ENCODE measurements at regions not wholly inside any gene's neighbourhood (a gene's known extent, or its start where the extent isn't known, plus 50 kb on each side); places are given as distances from the start of the nearest gene placed in this dataset.

DNA sequence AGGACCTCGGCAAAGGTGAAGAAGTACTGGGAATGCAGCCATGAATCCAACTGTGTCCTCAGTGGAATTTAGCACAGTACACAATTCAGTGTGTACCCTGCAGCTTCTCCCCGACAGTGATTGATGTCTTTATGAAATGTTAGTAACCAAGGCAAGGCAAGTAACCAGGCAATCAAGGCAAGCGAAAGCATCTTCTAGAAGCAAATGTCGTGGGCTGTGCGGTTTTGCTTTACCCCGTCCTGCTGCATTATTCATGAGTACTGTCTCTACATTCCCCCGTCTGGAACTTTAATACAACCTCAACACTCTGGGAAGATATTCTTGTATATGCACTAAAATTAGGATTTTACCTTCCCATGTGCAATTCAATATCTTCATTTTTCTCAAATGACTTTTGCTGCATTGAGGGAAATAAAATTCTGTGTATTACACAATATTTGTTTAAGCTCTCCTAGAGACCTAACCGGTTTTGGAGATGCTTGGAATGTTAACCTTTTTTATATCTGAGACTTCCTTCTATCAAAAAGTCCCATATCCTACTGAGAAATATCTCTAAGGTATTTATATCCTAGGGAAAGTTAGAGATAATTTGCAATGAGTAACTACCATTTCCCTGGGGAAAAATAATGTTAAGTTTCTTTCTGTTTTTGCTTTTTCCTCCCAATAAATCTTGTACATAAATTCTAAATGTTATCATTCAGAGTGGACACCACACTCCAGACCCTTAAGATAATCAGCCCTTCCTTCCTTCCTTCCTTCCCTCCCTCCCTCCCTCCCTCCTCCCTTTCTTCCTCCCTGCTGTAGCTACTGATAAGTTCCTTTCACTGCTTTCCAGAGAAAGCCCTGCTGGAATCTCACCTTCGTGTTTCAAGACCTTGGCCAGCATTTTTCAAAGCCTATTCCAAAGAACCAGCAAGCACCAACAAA, 51.9 kb upstream of the ADORA2B start:
- H3K27ac ChIP-seq: no peak overlapping the region
- DNase-seq (ENCODE audit: low read depth, low spot score): no peak

DNA sequence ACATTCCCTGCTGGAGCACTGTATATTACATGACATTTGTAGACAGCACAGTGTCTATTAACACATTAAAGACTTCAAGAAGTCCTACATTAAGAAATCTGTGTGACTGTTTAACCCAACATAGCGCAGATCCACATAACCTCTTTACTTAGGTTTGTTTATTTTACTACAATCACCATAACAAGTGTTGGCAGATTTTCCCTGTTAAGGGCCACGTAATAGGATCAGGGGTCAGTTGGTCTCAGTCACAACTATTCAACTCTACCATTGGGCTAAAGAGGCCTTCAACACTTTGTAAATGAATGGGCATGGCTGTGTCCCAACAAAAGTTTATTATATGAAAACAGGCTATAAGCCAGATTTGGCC, 51.3 kb upstream of the ADORA2B start:
- no peak overlapping the region for H3K27ac ChIP-seq
- no peak for DNase-seq (ENCODE audit: low read depth, low spot score)

DNA sequence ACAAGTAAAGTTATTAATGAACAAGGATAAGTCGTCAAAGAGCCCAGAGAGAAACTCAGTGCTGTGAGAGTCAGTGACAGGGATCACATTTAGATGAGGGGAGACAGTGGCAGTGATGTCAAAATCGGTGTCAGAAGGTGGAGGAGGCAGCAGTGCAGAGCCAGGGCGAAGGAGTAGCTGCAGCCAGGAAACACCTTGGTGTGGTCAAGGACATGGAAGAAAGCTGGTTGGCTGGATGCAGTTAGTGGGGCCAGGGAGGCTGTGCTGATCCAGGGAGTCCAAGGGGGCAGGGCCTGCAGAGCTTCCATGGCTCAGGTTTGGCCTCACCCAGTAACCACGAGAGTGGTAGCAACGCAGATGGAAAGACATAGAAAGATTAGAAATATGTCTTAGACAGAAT, 50.7 kb upstream of the ADORA2B start:
- no peak overlapping the region for H3K27ac ChIP-seq
- no peak for DNase-seq (ENCODE audit: low read depth, low spot score)

DNA sequence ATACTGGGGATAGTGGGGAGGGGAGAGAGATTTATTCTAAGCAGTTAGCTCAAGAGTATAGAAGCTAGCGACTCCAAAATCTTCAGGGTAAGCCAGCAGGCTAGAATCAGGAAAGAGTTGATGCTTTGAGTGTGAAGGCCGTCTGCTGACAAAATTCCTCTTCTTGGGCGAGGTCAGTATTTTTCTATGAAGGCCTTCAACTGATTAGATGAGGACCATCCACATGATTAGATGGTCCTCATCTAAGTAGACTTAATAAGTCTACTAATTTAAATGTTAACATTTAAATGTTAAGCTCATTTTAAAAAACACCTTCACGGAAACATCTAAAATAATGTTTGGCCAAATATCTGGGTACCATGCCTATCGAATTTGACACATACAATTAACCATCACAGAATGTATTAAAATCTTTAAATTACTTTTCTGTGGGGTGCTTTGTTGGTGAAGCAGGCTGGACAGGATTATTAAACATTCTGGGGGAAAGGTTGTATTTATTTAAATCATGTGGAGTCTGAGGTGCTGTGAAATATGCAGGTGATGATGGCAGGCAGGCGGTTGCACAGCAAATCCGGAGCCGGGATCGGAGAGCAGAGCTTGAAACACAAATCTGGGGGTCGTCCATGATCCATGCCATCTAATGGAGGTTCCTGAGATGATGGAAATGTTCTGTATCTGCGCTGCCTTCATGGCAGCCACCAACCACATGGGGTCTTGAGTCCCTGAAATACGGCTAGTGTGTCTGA, 49.8 kb upstream of the ADORA2B start:
- no peak for DNase-seq (ENCODE audit: low read depth, low spot score)
- no peak overlapping the region for H3K27ac ChIP-seq
